Ureter (tissue), 1 donor: ENCODE measurements at regions not wholly inside any gene's neighbourhood (a gene's known extent, or its start where the extent isn't known, plus 50 kb on each side); places are given as distances from the start of the nearest gene placed in this dataset.
A peak's percentile ranks its signal among the peaks of the same experiment; 100 is the strongest.

Source experiments
- DNase-seq: peaks from one replicate; pipeline ENCODE4 v3.0.0-alpha.2; 2020; ENCODE audit warnings: low spot score
- donor health status: DM: yes; HTN: yes; CAD: no.

DNA sequence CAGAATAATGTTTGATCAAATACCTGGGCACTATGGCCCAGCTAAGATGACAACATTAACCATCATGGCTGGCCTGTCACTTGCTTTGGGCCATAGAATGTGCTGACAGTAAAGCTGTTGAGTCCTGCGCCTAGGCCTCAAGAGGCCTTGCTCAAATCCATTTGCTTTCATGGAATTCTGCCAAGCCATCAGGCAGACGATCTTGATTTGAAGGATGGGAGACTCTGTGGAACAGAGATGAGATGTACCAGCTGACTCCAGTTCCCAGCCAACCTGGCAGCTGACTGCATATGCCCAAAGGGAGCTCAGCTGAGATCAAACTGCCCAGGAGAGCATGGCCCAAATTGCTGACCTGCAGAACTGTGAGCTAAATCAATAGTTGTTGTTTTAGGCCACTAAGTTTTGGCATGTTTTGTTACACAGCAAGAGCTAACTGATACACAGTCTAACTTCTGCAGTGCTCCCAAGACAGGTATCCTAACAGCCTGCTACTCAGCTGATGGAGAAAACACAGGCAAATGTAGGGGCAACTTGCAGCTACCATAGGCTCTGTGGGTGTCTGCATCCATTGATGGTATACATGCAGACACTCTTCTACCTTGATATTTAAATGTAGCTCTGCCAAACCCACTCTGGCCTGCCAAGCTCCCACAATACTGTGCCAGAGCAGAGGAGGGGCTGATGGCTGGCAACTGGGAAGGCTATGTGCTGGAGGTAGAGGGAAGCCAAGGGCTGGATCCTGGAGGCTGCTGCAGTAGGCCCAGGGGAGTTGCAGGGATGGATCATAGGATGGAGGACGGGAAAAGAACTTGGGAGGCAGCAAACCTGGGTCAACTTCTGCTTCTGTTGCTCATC is 55.2 kb upstream of the RNF24 start:
- DNase-seq: no peak

DNA sequence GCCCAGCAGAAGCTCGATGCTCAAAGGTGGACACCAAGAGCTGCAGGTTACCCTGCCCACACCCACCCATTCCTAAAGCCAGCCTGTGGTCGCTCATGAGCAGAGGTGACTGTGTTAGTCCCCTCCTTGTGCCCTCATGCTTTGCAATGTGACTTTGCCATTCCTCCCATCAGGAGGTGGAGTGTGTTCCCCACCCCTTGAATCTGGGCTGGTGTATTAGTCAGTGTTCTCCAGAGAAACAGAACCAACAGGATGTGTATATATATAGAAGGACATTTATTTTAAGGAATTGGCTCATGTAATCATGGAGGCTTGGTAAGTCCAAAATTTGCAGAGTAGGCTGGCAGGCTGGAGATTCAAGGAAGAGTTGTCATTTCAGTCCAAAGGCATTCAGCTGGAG is 54.4 kb upstream of the RNF24 start:
- no peak for DNase-seq

- peak; percentile 69 for DNase-seq
Measured at GRCh38 chr20:4068708-4069107, 53.4 kb upstream of the RNF24 start.

- DNase-seq: no peak
Measured at GRCh38 chr20:4067600-4068261, 52.4 kb upstream of the RNF24 start.

DNA sequence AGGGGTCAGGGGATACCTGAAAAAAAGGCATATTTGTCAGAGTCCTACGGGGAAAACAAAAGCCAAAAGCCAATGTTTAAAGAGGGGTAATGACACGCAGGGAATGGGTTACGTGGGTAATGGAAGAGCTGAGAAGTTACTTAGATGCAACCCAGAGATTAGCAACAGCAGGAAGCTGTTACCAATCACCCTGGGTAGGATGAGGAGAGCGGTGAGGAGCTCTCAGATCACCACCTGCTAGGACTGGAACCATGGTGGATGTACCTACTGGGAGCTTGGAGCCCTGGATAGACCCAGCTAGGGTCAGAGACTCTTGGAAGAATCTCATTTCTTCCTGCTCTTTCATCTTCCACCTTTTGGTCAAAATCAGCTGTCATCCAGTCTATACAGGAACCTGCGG is 51.2 kb upstream of the RNF24 start:
- DNase-seq: no peak

GRCh38 chr20:4065391-4065844 is 50.1 kb upstream of the RNF24 start:
- DNase-seq: no peak
